ENCODE measurements at regions not wholly inside any gene's neighbourhood (a gene's known extent, or its start where the extent isn't known, plus 50 kb on each side); places are given as distances from the start of the nearest gene placed in this dataset.
"Not testable (repeated sequence)": the region's sequence is repeated elsewhere in the genome, so short reads cannot be mapped to it uniquely, and the experiment has no call there.

DNA sequence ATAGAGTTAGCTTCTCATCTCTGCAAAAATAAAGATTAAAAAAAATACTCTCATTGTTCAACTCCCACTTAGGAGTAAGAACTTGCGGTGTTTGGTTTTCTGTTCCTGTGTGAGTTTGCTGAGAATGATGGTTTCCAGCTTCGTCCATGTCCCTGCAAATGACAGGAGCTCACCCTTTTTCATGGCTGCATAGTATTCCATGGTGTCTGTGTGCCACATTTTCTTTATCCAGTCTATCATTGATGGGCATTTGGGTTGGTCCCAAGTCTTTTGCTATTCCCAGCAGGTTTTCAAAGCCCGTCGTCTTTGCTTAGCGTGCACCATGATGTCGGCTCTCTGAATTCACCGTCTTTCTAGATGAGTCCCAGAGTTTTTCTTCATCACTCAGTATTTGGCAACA lies 67.8 kb upstream of the PPP2R3B start:
- not testable (repeated sequence) for TF ChIP-seq REST (IDR thresholded peaks at IDR 0.05; ENCODE audit: low read depth, low read length); JUND (IDR thresholded peaks at IDR 0.05); SIN3A (IDR thresholded peaks at IDR 0.05; ENCODE audit: borderline replicate concordance, low read depth, low read length); EZH2phosphoT487 (IDR thresholded peaks at IDR 0.05; ENCODE audit: borderline replicate concordance, low read depth); POLR2AphosphoS5 (IDR thresholded peaks at IDR 0.05; ENCODE audit: low read depth, low read length); RFX5 (IDR thresholded peaks at IDR 0.05; ENCODE audit: low read length); SMC3 (IDR thresholded peaks at IDR 0.05; ENCODE audit: low read depth, low read length)
- TF ChIP-seq, protein P1, sequence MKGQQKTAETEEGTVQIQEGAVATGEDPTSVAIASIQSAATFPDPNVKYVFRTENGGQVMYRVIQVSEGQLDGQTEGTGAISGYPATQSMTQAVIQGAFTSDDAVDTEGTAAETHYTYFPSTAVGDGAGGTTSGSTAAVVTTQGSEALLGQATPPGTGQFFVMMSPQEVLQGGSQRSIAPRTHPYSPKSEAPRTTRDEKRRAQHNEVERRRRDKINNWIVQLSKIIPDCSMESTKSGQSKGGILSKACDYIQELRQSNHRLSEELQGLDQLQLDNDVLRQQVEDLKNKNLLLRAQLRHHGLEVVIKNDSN (IDR thresholded peaks at IDR 0.05; ENCODE audit: borderline replicate concordance, low read depth), result not testable (repeated sequence)
- TF ChIP-seq, protein P2, sequence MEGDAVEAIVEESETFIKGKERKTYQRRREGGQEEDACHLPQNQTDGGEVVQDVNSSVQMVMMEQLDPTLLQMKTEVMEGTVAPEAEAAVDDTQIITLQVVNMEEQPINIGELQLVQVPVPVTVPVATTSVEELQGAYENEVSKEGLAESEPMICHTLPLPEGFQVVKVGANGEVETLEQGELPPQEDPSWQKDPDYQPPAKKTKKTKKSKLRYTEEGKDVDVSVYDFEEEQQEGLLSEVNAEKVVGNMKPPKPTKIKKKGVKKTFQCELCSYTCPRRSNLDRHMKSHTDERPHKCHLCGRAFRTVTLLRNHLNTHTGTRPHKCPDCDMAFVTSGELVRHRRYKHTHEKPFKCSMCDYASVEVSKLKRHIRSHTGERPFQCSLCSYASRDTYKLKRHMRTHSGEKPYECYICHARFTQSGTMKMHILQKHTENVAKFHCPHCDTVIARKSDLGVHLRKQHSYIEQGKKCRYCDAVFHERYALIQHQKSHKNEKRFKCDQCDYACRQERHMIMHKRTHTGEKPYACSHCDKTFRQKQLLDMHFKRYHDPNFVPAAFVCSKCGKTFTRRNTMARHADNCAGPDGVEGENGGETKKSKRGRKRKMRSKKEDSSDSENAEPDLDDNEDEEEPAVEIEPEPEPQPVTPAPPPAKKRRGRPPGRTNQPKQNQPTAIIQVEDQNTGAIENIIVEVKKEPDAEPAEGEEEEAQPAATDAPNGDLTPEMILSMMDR (IDR thresholded peaks at IDR 0.05), result not testable (repeated sequence)
